CD14-positive monocyte (primary cell): ENCODE measurements at regions not wholly inside any gene's neighbourhood (a gene's known extent, or its start where the extent isn't known, plus 50 kb on each side); places are given as distances from the start of the nearest gene placed in this dataset.

Source experiments
- DNase-seq, 3 donors: peaks; one replicate each; pipeline ENCODE4 v3.0.0-alpha.2; 2011 to 2022
- H2AFZ ChIP-seq: 2 replicates; pipeline ENCODE4 v1.6.0; 2012; ENCODE audit warnings: mild to moderate bottlenecking, low read depth, low read length, inconsistent platforms; ENCODE audit not compliant: insufficient read depth, poor library complexity, severe bottlenecking
- H3K27ac ChIP-seq, 2 donors: 1 replicate in 1 of 2; 2 replicates in 1 of 2; pipeline ENCODE4 v1.5.1; 2012 to 2013; ENCODE audit warnings: low read length in 2 of 2, control low read depth in 1 of 2, inconsistent platforms in 1 of 2, low read depth in 1 of 2, mild to moderate bottlenecking in 1 of 2
- H3K27me3 ChIP-seq, 2 donors: one replicate each; pipeline versions ENCODE4 v1.6.0 to v1.6.1; 2011 to 2013; ENCODE audit warnings: low read length in 2 of 2; ENCODE audit not compliant: control insufficient read depth in 2 of 2, insufficient read depth in 2 of 2
- H3K36me3 ChIP-seq, 2 donors: replicated peaks in 1 of 2; 1 replicate in 1 of 2; 2 replicates in 1 of 2; pipeline versions ENCODE4 v1.5.1 to v1.6.1; 2012 to 2013; ENCODE audit warnings: low read length in 2 of 2, control low read depth in 1 of 2, inconsistent platforms in 1 of 2, mild to moderate bottlenecking in 1 of 2; ENCODE audit not compliant: insufficient read depth in 2 of 2, control insufficient read depth in 1 of 2
- H3K4me1 ChIP-seq, 2 donors: 1 replicate in 1 of 2; 2 replicates in 1 of 2; pipeline versions ENCODE4 v1.5.1 to v1.6.1; 2012 to 2013; ENCODE audit warnings: low read length in 2 of 2, control low read depth in 1 of 2, inconsistent platforms in 1 of 2, mild to moderate bottlenecking in 1 of 2, moderate library complexity in 1 of 2; ENCODE audit not compliant: insufficient read depth in 2 of 2, control insufficient read depth in 1 of 2
- H3K4me2 ChIP-seq: replicated peaks from 2 replicates; pipeline ENCODE3; 2012; ENCODE audit warnings: low read length, moderate library complexity, mild to moderate bottlenecking; ENCODE audit not compliant: poor library complexity, severe bottlenecking; ENCODE audit errors: extremely low read depth
- H3K4me3 ChIP-seq, 3 experiments: fragments of 200-600 bp in 1 of 3; sonication (generic) in 1 of 3; replicated peaks in 1 of 3; 1 replicate in 2 of 3; 2 replicates in 1 of 3; pipeline ENCODE4 v1.5.1; 2011 to 2013; ENCODE audit warnings: low read length in 3 of 3, mild to moderate bottlenecking in 3 of 3, control low read depth in 2 of 3, low read depth in 2 of 3, inconsistent platforms in 1 of 3, moderate library complexity in 1 of 3
- H3K79me2 ChIP-seq: 2 replicates; pipeline ENCODE4 v1.6.0; 2012; ENCODE audit warnings: mild to moderate bottlenecking, control low read depth, inconsistent platforms, low read length, moderate library complexity; ENCODE audit not compliant: insufficient read depth
- H3K9ac ChIP-seq: 2 replicates; pipeline ENCODE4 v1.6.0; 2017; ENCODE audit warnings: low read length, mild to moderate bottlenecking; ENCODE audit not compliant: insufficient read depth, poor library complexity, severe bottlenecking
- H3K9me3 ChIP-seq, 2 donors: replicated peaks in 1 of 2; 1 replicate in 1 of 2; 2 replicates in 1 of 2; pipeline versions ENCODE4 v1.5.1 to v1.6.1; 2012 to 2013; ENCODE audit warnings: low read length in 2 of 2, control low read depth in 1 of 2; ENCODE audit not compliant: control insufficient read depth in 1 of 2, insufficient read depth in 1 of 2
- H4K20me1 ChIP-seq: 2 replicates; pipeline ENCODE4 v1.6.0; 2012; ENCODE audit warnings: mild to moderate bottlenecking, low read length, control low read depth, moderate library complexity; ENCODE audit not compliant: insufficient read depth
- H3K27ac Mint-ChIP-seq, 7 donors: one replicate each; pipeline ENCODE4 v1.8.0; 2020; ENCODE audit warnings: mild to moderate bottlenecking in 7 of 7, mixed read lengths in 7 of 7, moderate library complexity in 6 of 7, inconsistent platforms in 2 of 7
- H3K27me3 Mint-ChIP-seq, 3 donors: one replicate each; pipeline ENCODE4 v1.8.0; 2021 to 2022; ENCODE audit warnings: low read depth in 3 of 3, mild to moderate bottlenecking in 3 of 3, mixed read lengths in 3 of 3, moderate library complexity in 3 of 3, inconsistent platforms in 1 of 3
- H3K36me3 Mint-ChIP-seq, 2 donors: one replicate each; pipeline ENCODE4 v1.8.0; 2020; ENCODE audit warnings: mixed read lengths in 2 of 2, inconsistent platforms in 1 of 2, mild to moderate bottlenecking in 1 of 2
- H3K4me1 Mint-ChIP-seq: one replicate; pipeline ENCODE4 v1.8.0; 2020; ENCODE audit warnings: mild to moderate bottlenecking, mixed read lengths
- H3K4me3 Mint-ChIP-seq, 2 donors: one replicate each; pipeline ENCODE4 v1.8.0; 2020; ENCODE audit warnings: mild to moderate bottlenecking in 2 of 2, mixed read lengths in 2 of 2, moderate library complexity in 1 of 2
- H3K9me3 Mint-ChIP-seq, 7 donors: one replicate each; pipeline ENCODE4 v1.8.0; 2020 to 2022; ENCODE audit warnings: mixed read lengths in 7 of 7, mild to moderate bottlenecking in 6 of 7, moderate library complexity in 6 of 7, inconsistent platforms in 2 of 7
- CTCF ChIP-seq: fragments of 200-600 bp; IDR thresholded peaks from one replicate; pipeline ENCODE4 v1.8.0; 2022; ENCODE audit warnings: antibody characterized with exemption, mild to moderate bottlenecking
- WGBS: methylation state at CpG from one replicate; pipeline ENCODE4 v1.1.5; 2013; ENCODE audit warnings: missing lambda C conversion rate; ENCODE audit not compliant: insufficient coverage; 5-methylcytosine and 5-hydroxymethylcytosine counted together
- intact Hi-C, 2 donors: fragments of 100-400 bp; cut with micrococcal nuclease; formaldehyde crosslinking; loops; one replicate each; pipeline versions ENCODE4 v1.15.0 to v1.15.1; 2023

- Mint-ChIP-seq H3K36me3 (no peaks in the 10 kb centered on the region), H3K4me1 (no peaks in the 10 kb centered on the region), H3K4me3 (no peak overlapping the region), H3K27ac (no peak overlapping the region), H3K9me3 (peaks cover 0 to 13% (median 3%) of the 10 kb centered on the region in 7 donors), H3K27me3 (peaks cover 0 to 2% (median 0%) of the 10 kb centered on the region in 3 donors)
- WGBS, result no CpG with 5 or more reads among the region's 2 CpGs
- Histone ChIP-seq H3K9me3 (peaks cover 6 to 8% of the 10 kb centered on the region in 2 donors), H3K27me3 (no peaks in the 10 kb centered on the region), H4K20me1 (no peaks in the 10 kb centered on the region), H3K4me1 (no peaks in the 10 kb centered on the region), H3K27ac (no peak overlapping the region), H3K79me2 (no peaks in the 10 kb centered on the region), H3K9ac (no peak overlapping the region), H3K4me2 (no peak overlapping the region), H3K4me3 (no peak overlapping the region), H3K36me3 (no peaks in the 10 kb centered on the region), H2AFZ (no peak overlapping the region)
- no peak for TF ChIP-seq CTCF
- no peak for DNase-seq
- intact Hi-C loops, result no loop called here
Observed at GRCh38 chr6:76217606-76218005, 145.1 kb upstream of the IMPG1 start.

- TF ChIP-seq CTCF, result no peak
Observed at GRCh38 chr6:76214546-76214945, 142.1 kb upstream of the IMPG1 start.

More at GRCh38 chr6:76214546-76214945, 142.1 kb upstream of the IMPG1 start:
- no peak for DNase-seq
- Histone ChIP-seq H2AFZ (no peak overlapping the region), H3K36me3 (no peaks in the 10 kb centered on the region), H3K4me1 (no peaks in the 10 kb centered on the region), H3K79me2 (no peaks in the 10 kb centered on the region), H3K4me2 (no peak overlapping the region), H4K20me1 (no peaks in the 10 kb centered on the region), H3K27ac (no peak overlapping the region), H3K9me3 (peaks cover 6 to 8% of the 10 kb centered on the region in 2 donors), H3K4me3 (no peak overlapping the region), H3K27me3 (no peaks in the 10 kb centered on the region), H3K9ac (no peak overlapping the region)
- Mint-ChIP-seq H3K4me3 (no peak overlapping the region), H3K9me3 (peaks cover 3 to 19% (median 6%) of the 10 kb centered on the region in 7 donors), H3K36me3 (no peaks in the 10 kb centered on the region), H3K27me3 (peaks cover 0 to 2% (median 0%) of the 10 kb centered on the region in 3 donors), H3K4me1 (no peaks in the 10 kb centered on the region), H3K27ac (no peak overlapping the region)
- intact Hi-C loops, result no loop called here
- WGBS, result no CpG with 5 or more reads among the region's 4 CpGs
